ENCODE measurements at regions not wholly inside any gene's neighbourhood (a gene's known extent, or its start where the extent isn't known, plus 50 kb on each side); places are given as distances from the start of the nearest gene placed in this dataset.
"Not testable (repeated sequence)": the region's sequence is repeated elsewhere in the genome, so short reads cannot be mapped to it uniquely, and the experiment has no call there.

GRCh38 chr13:44825953-44826352 lies 163.3 kb downstream of the NUFIP1 start:
- TF ChIP-seq CTCF (IDR thresholded peaks at IDR 0.05), result no peak
- CTCF ChIA-PET, result no interaction called here
- Mint-ChIP-seq H3K4me1 (ENCODE audit: low read depth) (no peaks in the 10 kb centered on the region), H3K9me3 (no peaks in the 10 kb centered on the region), H3K27ac (no peak overlapping the region), H3K27me3 (no peaks in the 10 kb centered on the region), H3K4me3 (no peak overlapping the region), H3K36me3 (ENCODE audit: low read depth) (no peaks in the 10 kb centered on the region)
- H3K4me3 ChIP-seq (ENCODE audit: low read length), result no peak overlapping the region
- no peak overlapping the region for H3K27ac ChIP-seq (ENCODE audit: low read depth in 1 of 2, low read length in 2 of 2)
- ATAC-seq (ENCODE audit: poor library complexity) (no peak), DNase-seq (no peak)
- peaks cover 2 to 3% of the 10 kb centered on the region in 2 experiments for H3K27me3 ChIP-seq (ENCODE audit: control insufficient read depth in 1 of 2, insufficient read depth in 2 of 2, low read length in 2 of 2)
- intact Hi-C loops (cut with DNase I, micrococcal nuclease), result no loop called here
- no peaks in the 10 kb centered on the region for H3K36me3 ChIP-seq (ENCODE audit: insufficient read depth, low read length)
- POLR2A ChIA-PET, result no interaction called here
- H3K4me1 ChIP-seq (ENCODE audit: insufficient read depth, low read length), result no peaks in the 10 kb centered on the region
- H3K9me3 ChIP-seq (ENCODE audit: control insufficient read depth in 1 of 2, insufficient read depth in 1 of 2, low read length in 2 of 2), result peaks cover 0 to 3% of the 10 kb centered on the region in 2 experiments

DNA sequence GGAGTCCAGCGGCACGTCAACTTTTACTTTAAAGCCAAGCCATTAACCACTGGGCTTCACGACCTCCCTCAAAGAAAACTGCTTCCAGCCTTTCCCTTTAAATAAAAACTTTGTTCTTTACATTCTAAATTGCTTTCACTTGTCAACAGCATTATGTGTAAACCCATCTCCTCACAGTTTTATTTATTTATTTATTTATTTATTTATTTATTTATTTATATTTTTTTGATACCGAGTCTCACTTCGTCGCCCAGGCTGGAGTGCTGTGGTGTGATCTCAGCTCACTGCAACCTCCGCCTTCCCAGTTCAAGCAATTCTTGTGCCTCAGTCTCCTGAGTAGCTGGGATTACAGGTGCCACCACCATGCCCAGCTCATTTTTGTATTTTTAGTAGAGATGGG lies 165.7 kb downstream of the NUFIP1 start:
- DNase-seq; H3K4me3 Mint-ChIP-seq; H3K36me3 Mint-ChIP-seq (ENCODE audit: low read depth); H3K4me3 ChIP-seq (ENCODE audit: low read length); H3K36me3 ChIP-seq (ENCODE audit: insufficient read depth, low read length); intact Hi-C loops (cut with DNase I, micrococcal nuclease); H3K4me1 ChIP-seq (ENCODE audit: insufficient read depth, low read length); H3K27me3 ChIP-seq (ENCODE audit: control insufficient read depth in 1 of 2, insufficient read depth in 2 of 2, low read length in 2 of 2); CTCF ChIA-PET; H3K27ac ChIP-seq (ENCODE audit: low read depth in 1 of 2, low read length in 2 of 2); POLR2A ChIA-PET; H3K9me3 ChIP-seq (ENCODE audit: control insufficient read depth in 1 of 2, insufficient read depth in 1 of 2, low read length in 2 of 2); H3K4me1 Mint-ChIP-seq (ENCODE audit: low read depth); H3K27me3 Mint-ChIP-seq; H3K27ac Mint-ChIP-seq; H3K9me3 Mint-ChIP-seq; ATAC-seq (ENCODE audit: poor library complexity): not testable (repeated sequence)

DNA sequence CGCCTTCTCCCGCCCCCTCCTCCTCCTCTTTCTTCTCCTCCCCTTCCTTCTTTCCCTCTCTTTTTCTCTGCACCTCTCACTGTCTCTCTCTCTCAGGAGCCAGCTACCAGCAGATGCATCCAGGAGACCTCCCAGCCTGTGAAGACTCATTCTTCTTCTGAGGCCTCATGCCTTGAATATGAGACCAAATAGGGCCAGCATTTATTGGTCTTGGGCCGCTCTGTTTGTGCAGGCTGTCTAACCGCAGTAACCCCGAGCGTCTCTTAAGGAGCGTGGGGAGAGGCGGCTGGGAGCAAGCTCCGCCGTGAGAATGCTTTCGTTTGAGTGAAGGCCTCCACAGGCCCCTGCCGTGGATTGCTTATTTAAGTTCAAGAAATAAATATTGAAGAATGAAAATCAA lies 167.0 kb downstream of the NUFIP1 start:
- H3K9me3 Mint-ChIP-seq, result no peaks in the 10 kb centered on the region
- no peaks in the 10 kb centered on the region for H3K27me3 Mint-ChIP-seq
- Histone ChIP-seq H3K36me3 (ENCODE audit: insufficient read depth, low read length) (no peaks in the 10 kb centered on the region), H3K27me3 (ENCODE audit: control insufficient read depth in 1 of 2, insufficient read depth in 2 of 2, low read length in 2 of 2) (peaks cover 0 to 3% of the 10 kb centered on the region in 2 experiments), H3K4me3 (ENCODE audit: low read length) (no peak overlapping the region), H3K9me3 (ENCODE audit: control insufficient read depth in 1 of 2, insufficient read depth in 1 of 2, low read length in 2 of 2) (no peaks in the 10 kb centered on the region), H3K27ac (ENCODE audit: low read depth in 1 of 2, low read length in 2 of 2) (no peak overlapping the region), H3K4me1 (ENCODE audit: insufficient read depth, low read length) (no peaks in the 10 kb centered on the region)
- H3K27ac Mint-ChIP-seq, result no peak overlapping the region
- ChIA-PET CTCF (no interaction called here), POLR2A (no interaction called here)
- no peaks in the 10 kb centered on the region for H3K4me1 Mint-ChIP-seq (ENCODE audit: low read depth)
- no peaks in the 10 kb centered on the region for H3K36me3 Mint-ChIP-seq (ENCODE audit: low read depth)
- ATAC-seq (ENCODE audit: poor library complexity) (no peak), DNase-seq (no peak)
- intact Hi-C loops (cut with DNase I, micrococcal nuclease), result no loop called here
- TF ChIP-seq CTCF (IDR thresholded peaks at IDR 0.05), result no peak
- H3K4me3 Mint-ChIP-seq, result no peak overlapping the region

GRCh38 chr13:44819772-44820171 lies 169.5 kb downstream of the NUFIP1 start:
- intact Hi-C loops (cut with DNase I, micrococcal nuclease), result loop anchor here in 1 of 2 experiments (10.0 kb wide), 1 partner anchor 335 kb away; no protein-coding TSS in a partner anchor
- H3K4me3 Mint-ChIP-seq, result no peak overlapping the region
- H3K27me3 Mint-ChIP-seq, result no peaks in the 10 kb centered on the region
- no peak overlapping the region for H3K27ac ChIP-seq (ENCODE audit: low read depth in 1 of 2, low read length in 2 of 2)
- POLR2A ChIA-PET, result no interaction called here
- H3K27me3 ChIP-seq (ENCODE audit: control insufficient read depth in 1 of 2, insufficient read depth in 2 of 2, low read length in 2 of 2), result no peaks in the 10 kb centered on the region
- no peak overlapping the region for H3K4me3 ChIP-seq (ENCODE audit: low read length)
- no peak for TF ChIP-seq CTCF (IDR thresholded peaks at IDR 0.05)
- ATAC-seq (ENCODE audit: poor library complexity), result no peak
- CTCF ChIA-PET, result no interaction called here
- H3K4me1 ChIP-seq (ENCODE audit: insufficient read depth, low read length), result no peaks in the 10 kb centered on the region
- no peak for DNase-seq
- H3K27ac Mint-ChIP-seq, result no peak overlapping the region
- no peaks in the 10 kb centered on the region for H3K4me1 Mint-ChIP-seq (ENCODE audit: low read depth)
- no peaks in the 10 kb centered on the region for H3K9me3 ChIP-seq (ENCODE audit: control insufficient read depth in 1 of 2, insufficient read depth in 1 of 2, low read length in 2 of 2)
- no peaks in the 10 kb centered on the region for H3K36me3 Mint-ChIP-seq (ENCODE audit: low read depth)
- no peaks in the 10 kb centered on the region for H3K9me3 Mint-ChIP-seq
- no peaks in the 10 kb centered on the region for H3K36me3 ChIP-seq (ENCODE audit: insufficient read depth, low read length)

Measured in CD4-positive, alpha-beta T cell (primary cell).